ENCODE measurements at regions not wholly inside any gene's neighbourhood (a gene's known extent, or its start where the extent isn't known, plus 50 kb on each side); places are given as distances from the start of the nearest gene placed in this dataset.
"Not testable (repeated sequence)": the region's sequence is repeated elsewhere in the genome, so short reads cannot be mapped to it uniquely, and the experiment has no call there.

DNA sequence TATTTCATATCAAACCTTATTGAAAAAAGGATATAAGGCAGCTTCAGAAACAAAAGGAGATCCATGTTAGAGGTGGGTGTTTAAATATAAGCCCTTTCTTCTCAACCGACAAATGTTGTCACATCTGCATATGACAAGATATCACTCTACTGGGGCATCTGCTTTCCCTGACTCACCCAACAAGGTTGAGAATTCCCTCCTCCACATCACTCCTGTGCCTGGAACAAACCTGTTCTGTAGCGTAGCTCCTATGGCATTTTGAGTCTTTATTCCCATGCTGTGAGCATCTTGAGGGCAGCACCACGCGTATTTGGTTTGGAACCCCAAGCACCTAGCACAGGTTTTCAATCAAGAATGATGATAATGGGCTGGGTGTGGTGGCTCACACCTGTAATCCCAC is 59.4 kb upstream of the ZFHX3 start:
- in situ Hi-C loops (cut with HindIII; ENCODE audit: low sequenced_read_pairs): no loop called here
- TF ChIP-seq, protein P1, sequence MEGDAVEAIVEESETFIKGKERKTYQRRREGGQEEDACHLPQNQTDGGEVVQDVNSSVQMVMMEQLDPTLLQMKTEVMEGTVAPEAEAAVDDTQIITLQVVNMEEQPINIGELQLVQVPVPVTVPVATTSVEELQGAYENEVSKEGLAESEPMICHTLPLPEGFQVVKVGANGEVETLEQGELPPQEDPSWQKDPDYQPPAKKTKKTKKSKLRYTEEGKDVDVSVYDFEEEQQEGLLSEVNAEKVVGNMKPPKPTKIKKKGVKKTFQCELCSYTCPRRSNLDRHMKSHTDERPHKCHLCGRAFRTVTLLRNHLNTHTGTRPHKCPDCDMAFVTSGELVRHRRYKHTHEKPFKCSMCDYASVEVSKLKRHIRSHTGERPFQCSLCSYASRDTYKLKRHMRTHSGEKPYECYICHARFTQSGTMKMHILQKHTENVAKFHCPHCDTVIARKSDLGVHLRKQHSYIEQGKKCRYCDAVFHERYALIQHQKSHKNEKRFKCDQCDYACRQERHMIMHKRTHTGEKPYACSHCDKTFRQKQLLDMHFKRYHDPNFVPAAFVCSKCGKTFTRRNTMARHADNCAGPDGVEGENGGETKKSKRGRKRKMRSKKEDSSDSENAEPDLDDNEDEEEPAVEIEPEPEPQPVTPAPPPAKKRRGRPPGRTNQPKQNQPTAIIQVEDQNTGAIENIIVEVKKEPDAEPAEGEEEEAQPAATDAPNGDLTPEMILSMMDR (IDR thresholded peaks at IDR 0.05; ENCODE audit: low read depth, low read length, missing control alignments): no peak
- no peak overlapping the region for H3K4me3 ChIP-seq (ENCODE audit: low read depth, low read length)
- no peak for DNase-seq (ENCODE audit: low read depth)

DNA sequence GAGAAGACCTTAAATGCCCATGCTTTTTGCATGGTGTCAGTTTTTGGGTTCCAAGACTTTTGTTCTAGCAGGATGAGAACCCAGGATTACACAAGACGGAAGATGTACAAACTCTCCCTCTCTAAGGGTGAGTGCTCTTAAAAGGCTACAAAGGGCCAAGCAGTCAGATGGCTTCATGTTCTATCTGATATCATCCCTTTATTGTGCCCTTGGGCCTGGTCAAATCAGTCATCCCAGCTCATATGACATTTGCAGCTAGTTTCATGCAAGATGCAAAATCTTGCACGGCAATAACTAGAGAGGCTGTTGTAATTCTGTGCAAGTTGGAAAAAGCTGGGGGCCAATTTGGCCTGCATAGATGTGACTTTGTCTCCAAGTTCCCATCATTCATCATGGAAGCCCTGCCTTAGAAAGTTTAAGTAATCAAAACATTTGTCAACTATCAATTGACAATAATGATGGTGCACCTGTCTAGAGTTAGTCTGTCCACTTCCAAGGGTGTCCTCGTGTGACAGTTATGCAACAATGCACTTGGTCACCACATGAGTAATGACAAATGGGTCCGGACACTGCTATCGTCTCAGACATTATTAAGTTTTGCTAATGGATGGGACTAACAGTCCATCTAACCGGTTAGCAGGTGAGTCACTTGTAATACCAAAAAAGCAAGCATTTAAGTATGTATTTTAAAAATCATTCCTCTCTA is 58.6 kb upstream of the ZFHX3 start:
- no peak overlapping the region for H3K4me3 ChIP-seq (ENCODE audit: low read depth, low read length)
- TF ChIP-seq, protein P1 (IDR thresholded peaks at IDR 0.05; ENCODE audit: low read depth, low read length, missing control alignments): no peak
- in situ Hi-C loops (cut with HindIII; ENCODE audit: low sequenced_read_pairs): no loop called here
- DNase-seq (ENCODE audit: low read depth): no peak

DNA sequence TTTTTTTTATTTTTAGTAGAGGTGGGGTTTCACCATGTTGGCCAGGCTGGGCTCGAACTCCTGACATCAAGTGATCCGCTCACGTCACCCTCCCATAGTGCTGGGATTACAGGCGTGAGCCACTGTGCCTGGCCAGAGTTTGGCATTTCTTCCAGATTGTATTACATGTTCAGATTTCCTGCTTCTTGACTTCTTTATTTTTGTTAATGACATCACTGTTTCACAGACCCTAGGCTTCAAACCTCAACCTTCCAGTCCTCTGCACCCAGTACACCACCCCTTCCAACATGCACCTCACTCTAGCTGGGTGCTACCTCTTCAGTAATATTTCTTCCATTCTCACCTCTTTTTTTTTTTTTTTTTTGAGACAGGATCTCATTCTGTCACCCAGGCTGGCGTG is 53.6 kb upstream of the ZFHX3 start:
- TF ChIP-seq, protein P1 (IDR thresholded peaks at IDR 0.05; ENCODE audit: low read depth, low read length, missing control alignments): no peak
- in situ Hi-C loops (cut with HindIII; ENCODE audit: low sequenced_read_pairs): no loop called here
- no peak overlapping the region for H3K4me3 ChIP-seq (ENCODE audit: low read depth, low read length)
- no peak for DNase-seq (ENCODE audit: low read depth)

DNA sequence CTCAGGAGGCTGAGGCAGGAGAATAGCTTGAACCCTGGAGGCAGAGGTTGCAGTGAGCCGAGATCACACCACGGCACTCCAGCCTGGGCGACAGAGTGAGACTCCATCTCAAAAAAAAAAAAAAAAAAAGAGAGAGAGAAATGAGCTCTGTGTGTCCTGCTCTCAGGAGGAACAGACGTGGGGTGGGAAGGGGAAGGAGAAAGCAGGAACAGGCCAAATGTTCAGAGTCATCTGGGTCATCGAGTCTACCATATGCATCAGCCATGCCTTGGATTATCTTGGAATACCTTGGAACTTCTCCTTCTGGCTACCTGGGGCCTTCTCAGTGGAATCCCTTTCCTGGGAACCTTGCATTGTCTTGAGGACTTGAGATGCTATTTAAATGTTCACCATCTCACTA is 51.7 kb upstream of the ZFHX3 start:
- H3K4me3 ChIP-seq (ENCODE audit: low read depth, low read length); DNase-seq (ENCODE audit: low read depth); in situ Hi-C loops (cut with HindIII; ENCODE audit: low sequenced_read_pairs): not testable (repeated sequence)

Data from astrocyte of the cerebellum (primary cell).